ENCODE measurements at regions not wholly inside any gene's neighbourhood (a gene's known extent, or its start where the extent isn't known, plus 50 kb on each side); places are given as distances from the start of the nearest gene placed in this dataset.
"Not testable (repeated sequence)": the region's sequence is repeated elsewhere in the genome, so short reads cannot be mapped to it uniquely, and the experiment has no call there.

- no peak for DNase-seq
These were observed 512.8 kb upstream of the SLC8A1 start for GRCh38 chr2:40964509-40965250.

- DNase-seq: no peak
These were observed 515.6 kb upstream of the SLC8A1 start for GRCh38 chr2:40967451-40967850.

DNA sequence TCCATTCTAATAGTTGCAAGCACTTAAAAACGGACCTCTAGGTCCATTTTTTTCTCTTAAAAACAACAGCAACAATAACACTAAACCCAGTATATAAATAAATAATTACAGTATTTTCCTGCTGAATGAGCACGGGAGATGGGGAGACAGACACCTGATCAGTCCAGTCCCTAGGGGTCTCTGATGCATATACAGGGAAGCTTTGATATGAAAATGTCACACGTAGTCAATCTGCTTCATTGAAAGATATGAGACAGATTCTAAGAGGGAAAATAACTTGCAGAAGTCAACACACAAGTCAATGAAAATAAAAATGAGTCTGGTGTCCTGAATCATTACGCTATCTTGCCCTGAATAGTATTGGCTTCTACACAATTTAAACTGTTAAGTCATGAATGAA is 523.3 kb upstream of the SLC8A1 start:
- DNase-seq: no peak

DNA sequence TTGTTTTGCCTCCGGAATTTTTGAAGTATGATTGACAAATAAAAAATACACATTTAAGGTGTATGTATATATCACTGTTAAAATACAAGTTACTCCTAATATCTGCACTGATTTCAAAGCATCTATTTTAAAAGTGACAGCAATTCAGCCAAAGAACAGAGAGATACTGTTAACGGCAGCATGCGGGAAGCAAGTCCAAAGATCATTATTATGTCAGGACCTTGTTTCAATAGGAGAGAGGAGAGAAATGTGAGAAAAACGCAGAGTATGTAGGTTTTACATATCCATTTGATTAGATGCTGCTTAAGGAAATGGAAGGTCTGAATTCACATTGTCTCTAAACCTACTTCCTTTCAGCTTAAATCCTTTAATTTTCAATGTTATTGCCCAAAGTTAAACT is 545.5 kb upstream of the SLC8A1 start:
- DNase-seq: no peak

DNA sequence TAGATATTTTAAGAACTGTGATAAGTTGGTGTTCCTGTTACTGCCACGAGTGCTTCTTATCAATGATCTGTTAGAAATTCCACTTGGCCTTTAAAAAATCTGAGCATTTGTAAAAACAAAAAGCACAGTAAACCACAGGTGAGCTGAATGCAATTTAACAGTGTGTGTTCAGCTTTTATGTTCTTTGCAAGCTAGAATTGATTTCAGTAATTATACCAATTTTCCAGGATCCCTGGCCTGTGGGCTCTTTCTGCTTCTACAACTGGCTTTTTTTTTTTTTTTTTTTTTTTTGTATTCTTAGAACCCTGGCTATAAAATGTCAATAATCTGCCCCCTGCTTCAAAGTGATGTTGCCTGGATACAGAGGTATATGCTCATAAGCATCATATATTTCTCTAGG is 548.5 kb upstream of the SLC8A1 start:
- DNase-seq: no peak

DNA sequence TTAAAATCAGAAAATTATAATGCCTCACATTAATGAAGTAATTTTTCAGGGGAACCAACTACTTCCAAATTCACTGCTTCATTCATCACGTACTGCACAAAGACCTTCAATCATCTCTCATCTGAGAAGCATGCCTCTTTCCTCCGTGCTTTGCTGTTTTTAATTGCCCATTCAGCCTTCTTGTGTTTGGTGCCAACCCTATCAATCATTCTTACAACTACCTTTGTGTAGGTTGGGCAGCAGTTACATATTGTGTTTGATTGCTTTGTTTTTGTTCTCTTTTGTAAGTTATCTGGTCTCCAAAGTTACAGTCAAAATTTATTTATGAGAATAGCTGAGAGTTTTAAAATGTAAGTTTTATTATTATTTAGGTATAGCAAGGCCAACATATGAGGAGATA is 549.0 kb upstream of the SLC8A1 start:
- DNase-seq: no peak

DNA sequence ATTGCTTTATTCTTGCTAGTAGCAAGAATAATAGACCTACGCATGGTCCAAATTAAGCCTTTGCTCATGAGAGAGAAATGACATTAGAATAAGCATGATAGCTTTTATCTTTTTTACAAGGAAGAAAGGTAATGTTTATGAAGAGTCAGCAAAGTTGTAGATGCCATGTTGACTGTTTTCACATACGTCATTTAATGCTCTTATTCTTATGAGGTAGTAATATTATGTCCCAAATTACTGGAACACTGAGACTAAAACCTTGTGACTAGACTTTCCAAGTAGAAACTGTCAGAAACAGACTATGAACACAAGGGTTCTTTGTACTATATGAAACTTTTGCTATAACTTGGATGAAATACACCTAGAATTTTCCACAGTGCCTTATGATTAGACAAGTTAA is 552.8 kb upstream of the SLC8A1 start:
- no peak for DNase-seq

- no peak for DNase-seq
These were observed 568.5 kb upstream of the SLC8A1 start for GRCh38 chr2:41020358-41020757.

DNA sequence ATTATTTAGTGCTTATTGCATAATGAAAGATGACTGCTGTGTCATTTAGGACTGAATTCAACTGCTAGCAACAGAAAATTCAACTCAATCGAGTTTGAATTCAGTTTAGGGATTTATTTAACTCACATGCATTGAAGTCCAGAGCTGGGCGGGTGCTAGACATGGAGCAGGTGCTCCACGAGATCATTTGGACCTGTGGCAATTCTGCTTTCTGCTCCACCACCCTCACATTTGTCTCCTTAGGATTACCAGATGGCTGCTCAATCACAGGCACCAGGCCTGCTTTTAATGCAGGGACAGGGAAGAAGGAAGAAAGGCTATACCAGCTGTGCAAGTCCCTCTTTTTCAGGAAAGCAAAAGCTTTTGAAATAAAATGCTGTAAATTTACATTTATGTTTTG is 572.9 kb upstream of the SLC8A1 start:
- DNase-seq: no peak

DNA sequence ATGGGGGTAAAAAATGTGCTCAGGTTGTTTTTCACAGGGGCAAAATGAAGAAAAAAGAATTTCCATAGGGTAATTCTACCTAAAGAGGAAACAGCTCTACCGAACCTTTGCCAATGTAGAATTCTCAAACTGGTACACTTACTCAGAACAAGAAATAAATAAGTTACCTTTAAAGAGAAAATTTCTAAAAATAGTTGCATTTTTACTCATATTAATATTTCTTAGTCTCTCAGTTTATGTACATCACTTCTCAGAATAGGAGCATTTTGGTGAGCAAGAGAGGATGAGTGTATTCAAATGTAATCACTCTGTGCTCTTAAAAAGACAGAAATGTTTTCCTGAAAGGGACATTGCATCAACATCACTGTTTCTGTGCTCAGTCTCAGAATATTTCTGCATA is 574.7 kb upstream of the SLC8A1 start:
- DNase-seq: no peak

- no peak for DNase-seq
These were observed 575.2 kb upstream of the SLC8A1 start for GRCh38 chr2:41027095-41027494.

DNA sequence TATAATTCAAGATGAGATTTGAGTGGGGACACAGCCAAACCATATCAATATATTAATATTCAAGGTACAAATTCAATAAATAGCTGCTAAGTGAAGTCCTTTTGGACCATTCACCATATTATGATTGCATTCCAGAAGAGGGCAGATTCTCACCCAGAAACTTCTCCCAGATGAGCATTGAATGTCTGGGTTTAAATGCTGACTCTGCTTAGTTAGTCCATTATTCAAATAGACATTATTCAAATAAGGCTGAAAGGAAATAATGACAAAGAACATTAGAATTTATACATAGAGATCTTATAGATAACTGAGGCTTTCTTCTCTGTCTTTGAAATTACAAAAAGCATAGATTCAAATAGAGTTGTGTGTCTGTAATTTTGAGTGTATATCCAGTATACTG is 579.4 kb upstream of the SLC8A1 start:
- DNase-seq: no peak

DNA sequence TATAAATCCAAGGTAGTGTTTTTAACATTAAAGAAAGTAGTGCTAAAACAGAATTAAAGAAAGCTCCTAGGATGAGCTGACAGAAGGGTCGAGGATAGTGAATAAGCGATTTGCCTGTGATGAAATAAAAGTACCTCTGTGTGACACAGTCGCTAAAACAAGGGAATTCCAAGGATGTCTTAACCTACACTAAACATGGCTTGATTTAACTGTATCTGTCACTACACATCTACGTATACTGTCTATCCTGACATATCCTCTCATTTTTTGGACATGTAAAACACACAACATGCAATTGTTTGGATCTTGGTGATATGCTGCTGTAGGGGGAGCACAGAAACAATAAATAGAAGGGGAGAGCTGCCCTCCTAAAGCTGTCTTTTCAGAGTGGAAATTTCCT is 580.8 kb upstream of the SLC8A1 start:
- no peak for DNase-seq

- DNase-seq: no peak
These were observed 581.2 kb upstream of the SLC8A1 start for GRCh38 chr2:41033127-41033526.

GRCh38 chr2:41038408-41038807 is 586.5 kb upstream of the SLC8A1 start:
- no peak for DNase-seq

DNA sequence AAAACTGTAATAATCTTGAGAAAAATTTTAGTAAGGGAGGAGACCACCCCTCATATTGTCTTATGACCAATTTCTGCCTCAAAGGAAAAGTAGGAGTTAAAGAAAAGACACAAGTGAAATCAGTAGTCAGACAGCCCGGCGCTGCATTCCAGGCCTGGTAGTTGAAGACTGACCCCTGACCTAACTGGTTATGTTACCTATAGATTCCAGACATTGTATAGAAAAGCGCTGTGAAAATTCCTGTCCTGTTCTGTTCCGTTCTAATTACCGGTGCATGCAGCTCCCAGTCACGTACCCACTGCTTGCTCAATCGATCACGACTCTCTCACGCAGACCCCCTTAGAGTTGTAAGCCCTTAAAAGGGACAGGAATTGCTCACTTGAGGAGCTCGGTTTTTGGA is 587.9 kb upstream of the SLC8A1 start:
- not testable (repeated sequence) for DNase-seq

- DNase-seq: no peak
These were observed 589.1 kb upstream of the SLC8A1 start for GRCh38 chr2:41040782-41041520.

DNA sequence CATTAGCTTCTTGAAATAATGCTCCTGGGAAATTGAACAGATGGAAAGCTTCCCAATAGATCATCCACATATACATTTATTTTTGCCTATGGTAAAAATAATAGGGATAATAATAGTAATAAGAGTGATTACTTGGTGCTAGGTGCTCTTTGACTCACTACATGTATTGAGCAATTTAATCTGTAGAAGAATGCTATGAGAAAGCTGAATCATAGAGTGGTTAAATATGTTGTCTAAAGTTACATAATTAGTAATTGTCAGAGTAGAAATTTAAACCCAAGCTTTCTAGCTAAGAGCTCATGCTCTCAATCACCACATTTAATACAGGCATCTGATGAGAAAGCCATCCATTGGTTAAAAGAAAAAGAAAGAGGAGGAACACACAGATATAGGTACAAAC is 590.5 kb upstream of the SLC8A1 start:
- no peak for DNase-seq

- DNase-seq: no peak
These were observed 609.5 kb upstream of the SLC8A1 start for GRCh38 chr2:41061356-41061755.

GRCh38 chr2:41062336-41062735 is 610.4 kb upstream of the SLC8A1 start:
- DNase-seq: no peak

DNA sequence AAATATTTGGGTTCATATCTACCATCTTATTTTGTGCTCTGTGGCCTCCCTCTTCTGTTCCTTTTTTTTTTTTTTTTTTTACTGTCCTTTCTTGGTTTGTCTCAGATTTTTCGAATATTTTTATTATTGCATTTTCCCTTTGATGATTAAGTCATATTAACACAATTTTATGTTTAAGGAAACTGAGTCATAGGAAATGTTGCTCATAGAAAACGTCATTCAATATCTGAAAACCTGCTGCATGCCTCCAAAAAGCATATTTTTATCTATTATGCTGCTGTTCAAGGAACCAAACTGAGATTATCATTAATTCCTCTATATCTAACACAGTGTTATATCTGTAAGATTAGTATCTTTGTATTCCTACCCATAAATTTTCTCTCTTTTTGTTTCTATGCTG is 614.3 kb upstream of the SLC8A1 start:
- DNase-seq: no peak

DNA sequence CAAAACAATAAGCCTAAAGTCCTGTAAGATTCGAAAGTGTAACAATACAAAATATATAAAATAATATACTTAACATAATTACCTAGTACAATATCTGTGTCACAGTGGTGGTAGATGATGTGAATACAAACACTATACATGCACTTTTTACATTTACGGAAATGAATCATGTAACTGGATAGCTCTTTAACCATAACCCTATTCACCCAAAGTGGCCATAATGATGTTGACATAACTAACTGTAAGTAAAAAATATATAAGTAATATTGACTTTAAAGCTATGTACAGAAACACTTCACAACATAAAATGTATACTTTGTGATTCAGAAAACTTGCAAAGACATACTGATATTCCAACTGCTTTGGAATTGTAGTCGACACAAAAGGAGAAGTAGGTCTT is 616.9 kb upstream of the SLC8A1 start:
- DNase-seq: no peak

DNA sequence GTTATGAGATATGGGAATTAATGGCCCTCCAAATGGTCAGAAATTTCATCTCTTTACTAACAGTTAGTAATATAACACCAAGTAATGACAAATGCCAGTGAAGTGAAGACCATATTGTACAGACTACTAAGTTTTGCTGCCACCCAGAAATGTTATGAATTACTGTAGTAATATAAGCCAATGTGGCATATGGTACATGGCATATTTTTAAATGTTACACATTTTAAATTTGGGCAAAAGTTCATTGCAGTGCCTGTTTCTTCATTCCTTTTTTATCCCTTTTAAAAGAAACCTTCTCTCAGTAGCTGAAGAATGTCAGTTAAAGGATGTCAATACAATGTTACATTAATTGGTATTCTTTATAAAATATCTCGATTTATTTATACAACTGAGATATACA is 626.5 kb upstream of the SLC8A1 start:
- no peak for DNase-seq

DNA sequence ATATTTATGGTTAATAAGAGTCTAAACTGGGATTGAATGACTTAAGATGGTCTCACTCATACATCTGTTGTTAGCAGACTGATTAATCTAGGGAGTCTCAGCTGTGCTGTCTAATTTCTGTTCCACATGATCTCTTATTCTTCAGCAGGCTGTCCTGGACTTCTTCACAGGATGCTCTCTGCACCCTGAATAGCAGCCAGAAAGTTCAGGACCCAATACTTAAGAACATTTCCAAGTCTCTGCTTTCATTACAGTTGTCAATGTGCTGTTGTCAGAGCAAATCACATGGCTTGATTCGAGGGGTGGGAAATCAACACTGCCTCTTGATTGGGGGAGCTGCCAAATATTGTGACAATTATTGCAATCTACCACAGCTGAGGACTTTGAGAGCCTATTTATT is 627.1 kb upstream of the SLC8A1 start:
- no peak for DNase-seq

- DNase-seq: no peak
These were observed 632.4 kb upstream of the SLC8A1 start for GRCh38 chr2:41084321-41084720.

All from NCI-H2029 treated with DMSO at 0.1 percent for 48 hours (cell line).